ENCODE measurements at regions not wholly inside any gene's neighbourhood (a gene's known extent, or its start where the extent isn't known, plus 50 kb on each side); places are given as distances from the start of the nearest gene placed in this dataset.
A peak's percentile ranks its signal among the peaks of the same experiment; 100 is the strongest.
"Not testable (repeated sequence)": the region's sequence is repeated elsewhere in the genome, so short reads cannot be mapped to it uniquely, and the experiment has no call there.

- Histone ChIP-seq H3K27me3 (ENCODE audit: low read length) (no peaks in the 10 kb centered on the region), H3K9ac (ENCODE audit: low read length) (no peak overlapping the region), H3K4me2 (ENCODE audit: low read length) (peak overlapping the region; percentile 36), H3K9me2 (replicated peaks; ENCODE audit: low read length) (0 out of 2 replicates have a peak, but pooled peaks cover 3% of the 10 kb centered on the region), H3K27ac (ENCODE audit: low read length) (0 out of 2 replicates have a peak overlapping the region, but pooled peaks have one; percentile 3), H3F3A (ENCODE audit: low read length, unreplicated experiment) (no peaks in the 10 kb centered on the region), H3K4me3 (ENCODE audit: low read length) (no peak overlapping the region), H3K4me1 (ENCODE audit: insufficient read depth, low read length) (peaks cover 21% of the 10 kb centered on the region), H3K36me3 (ENCODE audit: low read depth, low read length) (no peaks in the 10 kb centered on the region), H4K20me1 (ENCODE audit: low read length) (no peaks in the 10 kb centered on the region), H3K79me2 (ENCODE audit: low read length) (no peaks in the 10 kb centered on the region), H2AFZ (ENCODE audit: low read length) (peak overlapping the region; percentile 15; the same call in 1 of the 2 replicates), H3K9me3 (ENCODE audit: low read length) (no peaks in the 10 kb centered on the region)
- CTCF ChIA-PET: interaction anchor here (0.6 kb wide), 1 partner anchor 336 kb away, joined by 3 read pairs; no protein-coding TSS in a partner anchor
- peak; percentile 87 for ATAC-seq
- BruUV-seq (replicated peaks): no TSS peak
- TF ChIP-seq EZH2 (IDR thresholded peaks at IDR 0.05; ENCODE audit: low read length, unreplicated experiment) (no peak), CTCF (conservative IDR thresholded peaks at IDR 0.05; ENCODE audit: low read depth, low read length) (no peak), EZH2phosphoT487 (IDR thresholded peaks at IDR 0.05; ENCODE audit: borderline replicate concordance, low read length) (no peak)
- DNase-seq: peak; percentile 59
- intact Hi-C loops (cut with micrococcal nuclease): no loop called here
- POLR2A ChIA-PET (ENCODE audit: unreplicated experiment): interaction anchor here (1.0 kb wide), 1 partner anchor 312 kb away, joined by 4 read pairs; no protein-coding TSS in a partner anchor
Observed at GRCh38 chr17:71809537-71809936, 311.3 kb upstream of the SOX9 start.

GRCh38 chr17:71813861-71814260 lies 307.0 kb upstream of the SOX9 start:
- H3K4me1 ChIP-seq (ENCODE audit: insufficient read depth, low read length): peaks cover 19% of the 10 kb centered on the region
- H3K9me3 ChIP-seq (ENCODE audit: low read length); H3K4me3 ChIP-seq (ENCODE audit: low read length); POLR2A ChIA-PET (ENCODE audit: unreplicated experiment); H3K9ac ChIP-seq (ENCODE audit: low read length); CTCF ChIA-PET; H4K20me1 ChIP-seq (ENCODE audit: low read length); H3F3A ChIP-seq (ENCODE audit: low read length, unreplicated experiment); H3K9me2 ChIP-seq (replicated peaks; ENCODE audit: low read length); H3K27ac ChIP-seq (ENCODE audit: low read length); H3K27me3 ChIP-seq (ENCODE audit: low read length); BruUV-seq (replicated peaks); H2AFZ ChIP-seq (ENCODE audit: low read length); H3K79me2 ChIP-seq (ENCODE audit: low read length); H3K4me2 ChIP-seq (ENCODE audit: low read length); ATAC-seq; DNase-seq; H3K36me3 ChIP-seq (ENCODE audit: low read depth, low read length); intact Hi-C loops (cut with micrococcal nuclease): not testable (repeated sequence)

- H3K9me2 ChIP-seq (replicated peaks; ENCODE audit: low read length): 0 out of 2 replicates have a peak, but pooled peaks cover 4% of the 10 kb centered on the region
- H3F3A ChIP-seq (ENCODE audit: low read length, unreplicated experiment): peaks cover 4% of the 10 kb centered on the region
- peak overlapping the region; percentile 52 for H3K4me2 ChIP-seq (ENCODE audit: low read length)
- no peaks in the 10 kb centered on the region for H3K9me3 ChIP-seq (ENCODE audit: low read length)
- H3K4me3 ChIP-seq (ENCODE audit: low read length): no peak overlapping the region
- no TSS peak for BruUV-seq (replicated peaks)
- no peaks in the 10 kb centered on the region for H3K79me2 ChIP-seq (ENCODE audit: low read length)
- intact Hi-C loops (cut with micrococcal nuclease): loop anchor here (5.0 to 10.0 kb wide), 2 partner anchors 101 to 293 kb away; no protein-coding TSS in a partner anchor
- H3K36me3 ChIP-seq (ENCODE audit: low read depth, low read length): no peaks in the 10 kb centered on the region
- no peaks in the 10 kb centered on the region for H3K27me3 ChIP-seq (ENCODE audit: low read length)
- TF ChIP-seq EZH2 (IDR thresholded peaks at IDR 0.05; ENCODE audit: low read length, unreplicated experiment) (no peak), CTCF (conservative IDR thresholded peaks at IDR 0.05; ENCODE audit: low read depth, low read length) (no peak), EZH2phosphoT487 (IDR thresholded peaks at IDR 0.05; ENCODE audit: borderline replicate concordance, low read length) (no peak)
- DNase-seq (peak; percentile 91), ATAC-seq (peak; percentile 94)
- peak overlapping the region; percentile 55 for H3K27ac ChIP-seq (ENCODE audit: low read length)
- CTCF ChIA-PET: no interaction called here
- H3K4me1 ChIP-seq (ENCODE audit: insufficient read depth, low read length): peaks cover 18% of the 10 kb centered on the region
- no peaks in the 10 kb centered on the region for H4K20me1 ChIP-seq (ENCODE audit: low read length)
- H3K9ac ChIP-seq (ENCODE audit: low read length): no peak overlapping the region
- peak overlapping the region; percentile 0; the same call in 1 of the 2 replicates for H2AFZ ChIP-seq (ENCODE audit: low read length)
- POLR2A ChIA-PET (ENCODE audit: unreplicated experiment): interaction anchor here (0.6 kb wide), 1 partner anchor 138 kb away, joined by 3 read pairs; no protein-coding TSS in a partner anchor
Observed at GRCh38 chr17:71821511-71821910, 299.3 kb upstream of the SOX9 start.
